ENCODE measurements at regions not wholly inside any gene's neighbourhood (a gene's known extent, or its start where the extent isn't known, plus 50 kb on each side); places are given as distances from the start of the nearest gene placed in this dataset.

- TF ChIP-seq, protein P1, sequence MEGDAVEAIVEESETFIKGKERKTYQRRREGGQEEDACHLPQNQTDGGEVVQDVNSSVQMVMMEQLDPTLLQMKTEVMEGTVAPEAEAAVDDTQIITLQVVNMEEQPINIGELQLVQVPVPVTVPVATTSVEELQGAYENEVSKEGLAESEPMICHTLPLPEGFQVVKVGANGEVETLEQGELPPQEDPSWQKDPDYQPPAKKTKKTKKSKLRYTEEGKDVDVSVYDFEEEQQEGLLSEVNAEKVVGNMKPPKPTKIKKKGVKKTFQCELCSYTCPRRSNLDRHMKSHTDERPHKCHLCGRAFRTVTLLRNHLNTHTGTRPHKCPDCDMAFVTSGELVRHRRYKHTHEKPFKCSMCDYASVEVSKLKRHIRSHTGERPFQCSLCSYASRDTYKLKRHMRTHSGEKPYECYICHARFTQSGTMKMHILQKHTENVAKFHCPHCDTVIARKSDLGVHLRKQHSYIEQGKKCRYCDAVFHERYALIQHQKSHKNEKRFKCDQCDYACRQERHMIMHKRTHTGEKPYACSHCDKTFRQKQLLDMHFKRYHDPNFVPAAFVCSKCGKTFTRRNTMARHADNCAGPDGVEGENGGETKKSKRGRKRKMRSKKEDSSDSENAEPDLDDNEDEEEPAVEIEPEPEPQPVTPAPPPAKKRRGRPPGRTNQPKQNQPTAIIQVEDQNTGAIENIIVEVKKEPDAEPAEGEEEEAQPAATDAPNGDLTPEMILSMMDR (conservative IDR thresholded peaks at IDR 0.05; ENCODE audit: low read depth), result no peak
- ChIA-PET CTCF (no interaction called here), POLR2A (ENCODE audit: low non-redundant PET) (interaction anchor here (0.6 kb wide), 1 partner anchor 150 kb away, joined by 11 read pairs; no protein-coding TSS in a partner anchor)
- DNase-seq (ENCODE audit: low spot score), result no peak
- no peak overlapping the region for H3K27ac ChIP-seq
These were observed 295.2 kb downstream of the TCF7L2 start for GRCh38 chr10:113245286-113245685.

DNA sequence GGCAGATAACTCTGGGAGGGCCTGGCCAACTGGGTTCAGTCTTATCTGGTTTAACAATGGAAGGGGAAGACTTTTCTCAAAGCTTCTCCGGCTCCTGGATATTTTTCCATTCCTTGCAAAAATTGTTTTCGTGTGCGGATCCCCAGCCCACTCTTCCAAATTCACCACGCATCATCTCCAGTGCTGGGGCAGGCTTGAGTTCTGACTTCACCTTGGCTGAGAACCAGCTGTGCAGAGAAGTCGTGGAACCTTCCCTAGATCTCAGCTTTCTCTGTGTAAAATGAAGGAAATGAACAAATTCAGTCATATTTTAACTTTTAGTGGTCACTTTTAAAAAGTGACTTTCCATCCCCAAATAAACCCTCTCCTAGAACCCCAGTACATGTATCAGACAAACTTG lies 297.0 kb downstream of the TCF7L2 start:
- DNase-seq (ENCODE audit: low spot score), result no peak
- POLR2A ChIA-PET (ENCODE audit: low non-redundant PET), result no interaction called here
- CTCF ChIA-PET, result interaction anchor here (0.7 kb wide), 2 partner anchors 13 to 373 kb away, joined by 3 read pairs; no protein-coding TSS in a partner anchor
- TF ChIP-seq, protein P1 (conservative IDR thresholded peaks at IDR 0.05; ENCODE audit: low read depth), result no peak
- no peak overlapping the region for H3K27ac ChIP-seq

DNA sequence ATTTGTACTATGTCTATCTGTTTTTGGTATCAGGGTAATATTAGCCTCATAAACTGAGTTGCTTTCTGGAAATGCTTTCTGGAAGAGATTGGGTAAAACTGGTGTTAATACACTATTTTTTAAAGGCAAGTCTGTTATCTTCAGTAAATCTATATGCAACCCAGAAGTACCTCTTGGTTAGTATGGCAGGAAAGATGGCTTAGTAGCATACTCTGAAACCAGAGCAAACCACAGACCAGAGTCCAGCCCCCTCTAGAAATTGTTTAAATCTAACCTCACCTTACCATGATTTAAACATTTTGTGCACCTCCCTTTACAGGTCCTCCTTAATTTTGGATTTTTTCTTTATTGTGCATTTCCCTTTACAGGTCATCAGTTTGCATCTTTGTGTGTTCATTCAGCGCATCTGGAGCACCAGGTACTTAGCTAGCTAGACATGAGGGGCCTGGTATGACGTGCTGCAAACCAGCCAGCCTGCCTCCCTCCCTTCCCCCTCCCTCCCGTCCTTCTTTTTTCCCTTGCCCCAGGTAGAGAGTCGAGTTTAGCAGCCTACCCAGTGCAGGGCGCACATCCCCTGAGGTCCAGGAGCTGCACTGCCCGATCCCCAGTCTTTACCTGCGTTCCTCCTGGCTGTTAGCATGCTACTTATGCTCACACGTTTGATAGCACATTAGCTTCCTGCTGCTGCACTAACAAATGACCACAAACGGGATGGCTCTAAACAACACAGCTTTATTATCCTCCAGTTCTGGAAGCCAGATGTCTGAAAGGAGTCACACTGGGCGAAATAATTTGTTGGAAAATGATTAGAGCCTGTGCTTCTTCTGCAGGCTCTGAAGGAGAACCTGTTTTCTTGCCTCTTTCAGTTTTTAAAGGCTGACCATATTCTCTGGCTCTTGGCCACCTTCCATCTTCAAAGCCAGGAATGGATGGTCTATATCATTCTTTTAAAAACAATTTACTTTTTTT lies 299.9 kb upstream of the HABP2 start:
- TF ChIP-seq, protein P1 (conservative IDR thresholded peaks at IDR 0.05; ENCODE audit: low read depth), result no peak
- no peak for DNase-seq (ENCODE audit: low spot score)
- no peak overlapping the region for H3K27ac ChIP-seq
- ChIA-PET POLR2A (ENCODE audit: low non-redundant PET) (no interaction called here), CTCF (no interaction called here)

- POLR2A ChIA-PET (ENCODE audit: low non-redundant PET), result no interaction called here
- DNase-seq (ENCODE audit: low spot score), result no peak
- TF ChIP-seq, protein P1 (conservative IDR thresholded peaks at IDR 0.05; ENCODE audit: low read depth), result no peak
- CTCF ChIA-PET, result no interaction called here
- H3K27ac ChIP-seq, result no peak overlapping the region
These were observed 293.2 kb upstream of the HABP2 start for GRCh38 chr10:113259576-113260226.

DNA sequence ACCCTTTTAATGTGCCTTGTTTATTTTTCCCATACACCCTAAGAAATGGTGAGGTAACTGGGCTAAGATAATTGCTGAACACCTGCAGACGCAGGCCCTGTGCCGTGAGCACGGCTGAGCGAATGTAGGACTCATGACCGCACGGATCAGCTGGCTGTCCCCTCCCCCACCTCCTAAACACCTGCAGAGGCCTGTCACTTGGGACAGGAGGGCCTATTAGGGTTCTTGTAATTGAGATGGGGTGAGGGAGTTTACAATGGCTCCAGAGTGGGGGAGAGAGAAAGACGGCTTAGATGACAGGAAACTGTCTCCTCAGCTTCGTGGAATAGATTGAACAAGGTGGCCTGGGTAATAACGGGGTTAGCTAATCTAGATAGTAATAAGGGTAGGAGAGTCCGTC lies 291.7 kb upstream of the HABP2 start:
- no peak overlapping the region for H3K27ac ChIP-seq
- TF ChIP-seq, protein P1 (conservative IDR thresholded peaks at IDR 0.05; ENCODE audit: low read depth), result no peak
- ChIA-PET POLR2A (ENCODE audit: low non-redundant PET) (no interaction called here), CTCF (no interaction called here)
- DNase-seq (ENCODE audit: low spot score), result no peak

DNA sequence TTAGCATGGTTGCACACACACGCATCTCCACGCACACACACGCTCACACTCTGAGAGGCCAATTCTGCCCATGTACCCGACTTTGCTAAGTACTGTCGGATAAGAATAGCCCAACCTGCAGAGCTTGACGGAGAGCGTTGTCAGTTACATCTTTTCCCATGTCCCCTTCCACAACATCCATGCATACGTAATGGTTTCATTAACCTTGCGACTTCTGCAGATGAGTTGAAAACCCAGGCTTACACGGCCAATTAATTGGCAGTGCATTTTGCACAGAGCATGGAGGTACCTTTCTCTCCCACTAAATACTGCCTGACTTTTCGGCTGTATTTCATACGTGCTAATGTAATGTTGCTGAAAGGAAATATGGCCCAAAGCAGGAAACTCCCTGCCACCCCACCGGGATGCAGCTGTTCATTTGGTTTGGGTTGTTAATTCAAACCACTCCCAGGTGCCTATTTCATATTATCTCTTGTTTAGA lies 291.2 kb upstream of the HABP2 start:
- TF ChIP-seq, protein P1 (conservative IDR thresholded peaks at IDR 0.05; ENCODE audit: low read depth), result no peak
- ChIA-PET POLR2A (ENCODE audit: low non-redundant PET) (no interaction called here), CTCF (no interaction called here)
- no peak overlapping the region for H3K27ac ChIP-seq
- DNase-seq (ENCODE audit: low spot score), result no peak

All from RWPE1 (cell line).